ENCODE measurements at regions not wholly inside any gene's neighbourhood (a gene's known extent, or its start where the extent isn't known, plus 50 kb on each side); places are given as distances from the start of the nearest gene placed in this dataset.

DNA sequence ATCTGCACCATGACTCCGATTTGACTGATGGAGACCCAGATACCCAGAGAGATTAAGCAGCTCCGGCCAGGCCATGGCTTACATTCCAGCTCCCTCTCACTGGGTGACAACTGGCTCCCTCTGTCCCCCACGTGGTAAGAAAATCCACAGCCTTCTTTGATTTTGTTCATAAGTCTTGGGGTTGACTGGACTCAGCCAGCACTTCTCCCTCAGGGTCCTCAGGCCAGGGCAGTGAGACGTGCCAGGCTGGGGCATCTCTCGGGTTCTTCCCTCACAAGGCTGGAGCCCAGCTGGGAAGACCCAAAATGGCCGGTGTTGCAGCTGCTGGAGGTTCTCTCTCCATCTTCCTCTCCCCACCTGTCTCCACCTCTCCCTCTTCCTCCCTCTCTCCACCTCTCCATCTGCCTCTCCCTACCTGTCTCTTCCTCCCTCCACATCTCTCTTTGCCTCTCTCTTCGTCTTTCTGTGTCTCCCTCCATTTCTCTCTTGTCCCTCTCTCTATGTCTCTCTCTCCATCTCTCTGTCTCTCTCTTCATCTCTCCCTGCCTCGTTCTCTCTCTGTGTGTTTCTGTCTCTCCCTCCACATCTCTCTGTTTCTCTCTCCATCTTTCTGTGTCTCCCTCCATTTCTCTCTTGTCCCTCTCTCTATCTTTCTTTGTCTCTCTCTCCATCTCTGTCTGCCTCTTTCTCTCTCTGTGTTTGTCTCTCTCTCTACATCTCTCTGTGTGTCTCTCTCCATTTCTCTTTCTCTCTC is 105.3 kb downstream of the FOXL1 start:
- DNase-seq, result no peak

- no peak for DNase-seq
These were observed 106.7 kb downstream of the FOXL1 start for GRCh38 chr16:86685076-86685475.

DNA sequence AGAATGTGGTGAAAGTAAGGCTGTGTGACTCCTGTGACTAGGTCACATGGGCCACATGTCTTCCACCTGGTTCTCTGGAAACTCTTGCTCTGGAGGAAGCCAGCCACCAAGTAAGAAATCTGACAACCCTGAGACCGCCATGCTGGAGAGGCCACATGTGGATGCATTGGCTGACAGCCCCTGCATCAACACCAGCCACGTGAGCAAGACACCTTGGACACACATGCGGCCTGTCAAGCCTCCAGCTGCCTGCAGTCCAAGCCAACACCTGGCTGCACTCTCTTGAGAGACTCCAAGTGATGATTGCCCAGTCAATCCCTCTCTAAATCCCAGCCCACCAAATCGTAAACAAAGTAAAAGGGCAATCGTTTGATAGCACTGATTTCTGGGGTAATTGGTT is 112.6 kb downstream of the FOXL1 start:
- DNase-seq, result no peak

DNA sequence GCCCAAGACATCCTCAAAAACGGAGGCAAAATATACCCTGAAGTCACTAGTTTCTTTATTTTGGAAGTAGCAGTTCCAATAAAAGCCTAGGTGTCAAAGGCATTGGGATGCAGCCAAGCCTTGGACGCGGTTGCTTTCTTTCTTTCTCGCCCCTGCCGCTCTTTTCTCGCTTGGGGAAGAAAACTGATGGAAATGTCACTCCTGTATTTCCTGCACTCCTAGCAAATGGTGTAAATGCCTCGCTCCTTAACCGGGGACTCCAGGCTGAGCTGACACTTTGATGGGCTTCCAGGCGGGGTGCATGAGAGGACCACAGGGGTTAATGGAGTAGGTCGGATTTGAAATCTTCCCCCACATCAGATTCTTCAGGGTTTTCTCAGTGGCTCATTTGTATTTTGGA is 114.1 kb downstream of the FOXL1 start:
- DNase-seq, result no peak

GRCh38 chr16:86693033-86693432 is 114.7 kb downstream of the FOXL1 start:
- no peak for DNase-seq

DNA sequence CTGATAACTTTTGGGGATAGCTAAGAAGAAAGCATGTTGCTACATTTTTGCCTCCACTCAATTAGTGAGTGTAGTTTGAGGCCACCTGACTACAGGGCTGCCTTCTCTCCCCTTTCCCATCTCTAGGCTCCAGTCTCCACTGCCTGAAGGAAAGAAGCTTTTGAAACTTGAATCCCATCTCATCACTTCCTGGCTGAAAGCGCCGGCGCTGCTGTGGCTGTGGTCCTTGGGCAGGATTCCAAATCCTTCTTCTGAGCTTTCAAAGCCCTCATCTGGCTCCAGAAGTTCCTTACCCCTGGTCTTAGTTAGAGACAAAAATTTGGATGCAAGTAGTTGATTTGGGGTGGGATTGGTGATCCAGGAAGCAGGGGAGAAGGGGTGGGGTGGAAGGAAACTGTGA is 119.4 kb downstream of the FOXL1 start:
- no peak for DNase-seq

GRCh38 chr16:86700046-86700945 is 121.9 kb downstream of the FOXL1 start:
- no peak for DNase-seq

DNA sequence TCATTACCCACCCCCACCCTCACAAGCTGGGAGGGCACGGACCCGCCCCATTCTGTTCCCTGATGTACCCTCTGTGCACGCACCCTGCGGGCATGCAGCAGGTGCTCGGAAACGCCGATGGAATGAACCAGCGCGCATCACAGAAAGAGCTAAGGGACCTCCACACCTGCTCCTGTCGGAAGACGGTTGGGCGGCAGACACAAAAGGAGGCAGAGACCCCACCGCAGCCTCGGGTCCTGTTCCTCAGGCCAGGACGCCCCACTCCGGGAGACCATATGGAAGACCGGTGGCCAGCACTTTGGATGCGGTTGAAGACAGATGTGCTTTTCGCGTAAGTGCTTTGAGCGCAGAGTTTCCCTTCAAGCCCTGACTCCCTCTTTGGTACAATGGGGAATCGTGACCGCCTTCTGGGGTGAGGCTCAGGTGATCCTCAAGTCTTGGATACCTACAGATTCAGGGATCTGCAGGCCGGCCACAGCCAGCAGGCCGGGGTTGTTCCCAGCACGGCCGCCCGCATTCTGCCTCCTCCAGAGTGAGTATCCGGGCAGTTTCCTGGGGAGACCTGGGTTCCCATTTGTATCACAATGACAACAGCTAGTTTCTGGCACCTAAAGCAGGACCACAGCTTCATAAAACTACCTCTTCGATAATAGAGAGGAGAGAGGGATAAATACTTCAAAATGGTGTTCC is 123.1 kb downstream of the FOXL1 start:
- no peak for DNase-seq

DNA sequence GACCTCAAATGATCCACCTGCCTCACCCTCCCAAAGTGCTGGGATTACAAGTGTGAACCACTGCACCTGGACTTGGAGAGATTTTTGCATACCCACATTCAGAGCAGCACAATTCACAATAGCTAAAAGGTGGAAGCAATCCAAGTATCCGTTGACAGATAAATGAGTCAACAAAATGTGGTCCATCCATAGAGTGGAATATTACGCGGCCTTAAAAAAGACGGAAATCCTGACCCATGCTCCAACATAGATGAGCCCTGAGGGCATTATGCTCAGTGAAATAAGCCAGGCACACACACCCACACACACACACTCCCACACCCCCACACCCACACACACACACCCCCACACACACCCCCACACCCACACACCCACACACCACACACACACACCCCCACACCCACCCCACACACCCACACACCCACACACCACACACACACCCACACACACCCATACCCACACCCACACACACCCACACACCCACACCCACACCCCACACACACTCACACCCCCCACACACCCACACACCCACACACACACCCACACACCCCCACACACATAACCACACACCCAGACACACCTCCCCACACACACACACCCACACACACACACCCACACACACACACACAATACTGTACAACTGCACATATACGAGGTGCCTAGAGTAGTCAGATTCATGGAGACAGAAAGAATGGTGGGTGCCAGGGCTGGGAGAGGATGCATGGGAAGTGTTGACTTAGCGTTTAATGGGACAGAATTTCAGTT is 124.7 kb downstream of the FOXL1 start:
- no peak for DNase-seq

GRCh38 chr16:86704516-86704915 is 126.2 kb downstream of the FOXL1 start:
- DNase-seq, result no peak

- DNase-seq, result no peak
These were observed 128.4 kb downstream of the FOXL1 start for GRCh38 chr16:86706726-86707125.

DNA sequence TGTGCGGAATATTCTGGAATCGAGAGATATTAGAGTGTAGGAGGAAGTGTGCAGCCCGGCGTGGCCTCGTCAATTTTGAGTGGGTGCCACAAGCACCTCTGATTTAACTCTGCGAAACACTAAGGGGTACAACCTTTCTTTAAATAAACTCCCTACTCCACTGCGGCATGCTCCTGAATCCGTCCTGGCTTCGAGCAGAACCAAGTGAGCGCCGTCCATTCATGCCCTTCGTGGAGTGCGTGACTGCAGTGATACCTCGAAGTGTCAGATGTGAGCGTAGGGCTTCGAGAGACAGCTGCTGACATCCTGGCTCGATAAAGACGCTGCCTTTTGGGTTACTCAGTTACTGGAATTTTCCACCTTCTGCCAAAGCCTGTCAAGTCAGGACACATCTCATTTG is 128.8 kb downstream of the FOXL1 start:
- DNase-seq, result no peak

- no peak for DNase-seq
These were observed 129.2 kb downstream of the FOXL1 start for GRCh38 chr16:86707581-86707980.

DNA sequence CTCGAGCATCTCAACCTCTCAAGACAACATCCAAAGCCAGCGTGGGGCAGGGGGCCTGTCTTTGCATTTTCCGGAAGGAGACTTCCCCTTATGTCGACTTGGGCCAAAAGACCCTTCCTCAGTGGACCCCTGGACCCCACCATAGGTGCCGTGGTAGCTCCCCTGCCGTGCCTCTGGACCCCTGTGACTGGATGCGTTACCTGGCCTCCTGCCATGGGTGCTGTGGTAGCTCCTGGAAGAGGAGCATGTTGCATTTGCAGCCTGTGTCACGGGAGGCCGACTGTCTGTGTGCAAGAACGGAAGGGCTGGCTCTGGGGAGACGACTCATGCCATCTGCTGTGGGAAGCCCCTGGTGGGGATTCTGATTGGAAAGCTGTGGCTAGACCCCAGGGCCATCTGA is 130.1 kb downstream of the FOXL1 start:
- DNase-seq, result no peak

DNA sequence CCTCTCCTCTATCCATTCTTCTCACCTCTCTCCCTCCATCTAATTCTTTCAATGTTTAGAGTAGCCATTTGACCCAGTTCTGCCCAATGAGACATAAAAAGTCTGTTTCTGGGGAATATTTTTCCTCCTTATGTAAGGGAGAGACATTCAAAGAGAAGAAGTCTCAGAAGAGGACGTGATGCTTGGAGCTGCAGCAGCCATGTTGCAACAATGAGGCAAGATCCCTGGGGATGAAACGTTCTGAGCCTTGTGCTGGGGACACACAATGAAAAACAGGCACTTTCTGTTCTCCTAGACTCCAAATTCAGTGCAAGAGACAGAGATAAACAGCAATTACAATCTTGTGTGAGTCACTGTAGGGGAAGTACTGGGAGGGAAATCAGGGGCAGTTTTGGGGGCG is 130.8 kb downstream of the FOXL1 start:
- no peak for DNase-seq

DNA sequence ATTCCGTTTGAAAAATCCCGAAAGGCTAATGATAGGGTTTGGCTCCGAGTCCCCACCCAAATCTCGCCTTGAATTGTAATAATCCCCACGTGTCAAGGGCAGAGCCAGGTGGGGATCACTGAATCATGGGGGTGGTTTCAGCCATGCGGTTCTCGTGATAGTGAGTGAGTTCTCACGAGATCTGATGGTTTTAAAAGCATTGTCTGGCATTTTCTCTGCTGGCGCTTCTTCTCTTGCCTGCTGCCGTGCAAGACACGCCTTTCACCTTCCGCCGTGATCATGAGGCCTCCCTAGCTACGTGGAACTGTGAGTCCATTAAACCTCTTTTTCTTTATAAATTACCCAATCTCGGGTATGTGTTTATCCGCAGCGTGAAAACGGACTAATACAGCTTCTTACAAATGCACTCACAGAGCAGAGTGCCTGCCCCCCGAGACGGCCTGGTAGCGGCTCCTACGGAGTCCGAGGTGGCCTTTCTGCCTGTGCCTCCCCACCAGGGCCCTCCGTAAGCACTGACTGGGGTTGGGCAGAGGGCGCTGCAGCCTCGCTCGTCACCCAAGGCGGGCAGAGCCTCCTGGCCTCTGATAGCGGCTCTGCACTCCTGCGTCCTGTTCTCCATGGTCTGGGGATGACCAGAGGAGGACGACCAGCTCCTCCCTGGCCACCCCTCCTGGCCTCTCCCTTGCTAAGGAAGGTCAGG is 131.7 kb downstream of the FOXL1 start:
- no peak for DNase-seq

GRCh38 chr16:86710602-86710950 is 132.2 kb downstream of the FOXL1 start:
- DNase-seq, result no peak

DNA sequence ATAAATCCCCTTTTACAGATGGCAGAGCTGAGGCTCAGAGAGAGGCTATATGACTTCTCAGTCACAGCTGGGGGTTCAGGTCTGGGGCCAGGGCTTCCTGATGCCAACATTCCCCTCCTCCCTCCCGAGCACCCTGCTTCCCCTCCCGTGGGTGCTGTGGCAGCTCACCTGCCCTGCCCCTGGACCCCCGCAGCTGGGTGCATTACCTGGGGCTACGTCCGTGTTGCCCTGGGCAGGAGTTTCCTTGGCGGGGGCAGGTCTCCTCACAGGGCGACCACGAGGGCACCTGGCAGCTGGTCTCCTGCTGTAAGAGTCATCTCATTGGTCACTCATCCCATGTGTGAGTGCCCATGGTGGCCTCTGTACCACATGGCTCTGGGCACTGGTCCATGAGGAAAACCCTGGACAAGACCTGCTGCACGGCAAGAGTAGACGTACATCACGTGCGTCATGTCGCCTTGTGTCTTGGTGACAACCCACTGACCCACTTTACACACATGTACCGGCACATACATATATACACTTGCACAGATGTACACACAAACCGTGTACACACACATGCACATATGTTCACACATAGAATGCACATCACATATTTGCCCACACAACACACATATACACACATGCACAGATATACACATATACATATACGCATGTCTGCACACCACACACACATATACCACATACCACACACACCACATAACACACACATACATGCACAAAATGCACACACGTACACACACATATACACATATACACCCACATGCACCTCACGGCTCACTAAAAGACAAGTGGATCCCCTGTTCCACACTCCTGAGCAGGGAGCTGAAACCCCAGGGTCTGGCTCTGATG is 134.0 kb downstream of the FOXL1 start:
- DNase-seq, result no peak

DNA sequence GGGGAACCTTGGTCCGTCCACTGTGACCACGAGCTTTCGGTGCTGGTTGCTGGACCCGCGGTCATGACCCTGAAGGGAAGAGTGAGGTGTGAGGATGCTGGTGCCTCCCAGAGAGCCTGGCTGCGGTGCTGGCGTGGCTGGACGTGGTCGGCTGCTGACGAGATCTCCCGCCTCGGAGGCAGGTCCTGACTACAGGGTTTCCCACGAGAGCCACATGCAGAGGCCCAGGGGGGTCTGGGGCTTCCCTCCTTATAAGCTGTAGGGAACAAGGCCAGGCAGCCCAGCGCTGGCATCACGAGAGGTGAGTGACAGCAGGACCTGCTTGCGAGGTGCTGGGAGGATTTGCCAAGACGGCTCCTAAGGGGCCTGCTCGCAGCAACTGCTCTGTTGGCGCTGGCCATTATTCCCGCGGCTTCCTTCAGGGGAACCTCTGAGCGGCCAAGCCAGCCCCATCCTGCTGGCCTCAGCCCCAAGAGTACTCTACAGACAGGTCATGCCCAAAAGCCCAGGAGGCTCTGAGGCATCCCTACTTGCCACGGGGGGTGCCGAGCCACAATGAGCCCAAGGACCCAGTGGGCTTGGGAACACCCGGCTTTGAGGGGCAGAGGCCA is 134.8 kb downstream of the FOXL1 start:
- DNase-seq, result no peak

DNA sequence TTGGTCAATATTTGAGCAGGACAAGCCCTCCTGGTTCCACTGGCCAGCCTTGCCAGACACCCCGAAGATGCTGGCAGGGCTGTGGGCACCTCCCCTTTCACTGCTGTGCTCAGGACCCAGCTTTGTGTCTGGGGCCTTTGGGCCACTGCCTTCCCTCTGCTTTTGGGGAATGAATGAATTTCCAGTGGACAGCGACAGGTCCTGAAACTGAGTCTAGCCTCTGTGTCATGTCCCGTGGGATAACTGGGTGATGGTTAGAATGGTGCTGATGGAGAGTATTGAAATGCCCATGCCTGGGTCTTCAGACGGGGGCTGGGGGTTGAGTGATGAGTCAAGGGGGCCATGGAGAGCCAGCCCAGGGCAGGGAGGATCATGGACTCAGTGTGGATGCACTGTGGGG is 135.8 kb downstream of the FOXL1 start:
- no peak for DNase-seq

DNA sequence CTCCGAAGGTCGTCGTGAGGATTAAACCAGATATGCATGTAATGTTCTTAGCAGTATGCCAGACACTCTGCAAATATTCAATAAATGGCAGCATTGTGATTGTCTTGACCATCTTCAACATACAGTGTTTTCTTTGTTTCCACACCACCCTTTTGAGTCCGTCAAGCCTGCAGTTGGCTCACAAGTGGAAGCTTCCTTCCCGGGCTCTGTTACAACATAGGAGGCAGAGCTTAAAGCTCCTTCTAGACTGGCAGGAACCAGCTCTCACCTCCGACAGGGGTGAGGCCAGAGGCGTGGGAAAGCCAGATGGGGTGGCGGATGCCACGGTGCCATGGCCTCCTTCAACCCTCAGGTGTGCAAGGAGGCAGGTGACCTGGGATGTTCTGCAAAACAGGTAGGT is 138.3 kb downstream of the FOXL1 start:
- DNase-seq, result no peak
